Activated naive CD8-positive, alpha-beta T cell treated with anti-CD3 and anti-CD28 coated beads, Interleukin-2, amount 50 U/mL, for 16 hours (primary cell): ENCODE measurements at regions not wholly inside any gene's neighbourhood (a gene's known extent, or its start where the extent isn't known, plus 50 kb on each side); places are given as distances from the start of the nearest gene placed in this dataset.

Source experiments
- DNase-seq: peaks from one replicate; pipeline ENCODE4 v3.0.0-alpha.2; 2020; ENCODE audit warnings: low read depth, low spot score

GRCh38 chr11:128040603-128041002 is 546.8 kb downstream of the ETS1 start:
- DNase-seq: no peak

- DNase-seq: peak; percentile 48
These were observed 548.0 kb downstream of the ETS1 start for GRCh38 chr11:128039140-128040021.

- DNase-seq: no peak
These were observed 550.7 kb downstream of the ETS1 start for GRCh38 chr11:128036556-128037093.

DNA sequence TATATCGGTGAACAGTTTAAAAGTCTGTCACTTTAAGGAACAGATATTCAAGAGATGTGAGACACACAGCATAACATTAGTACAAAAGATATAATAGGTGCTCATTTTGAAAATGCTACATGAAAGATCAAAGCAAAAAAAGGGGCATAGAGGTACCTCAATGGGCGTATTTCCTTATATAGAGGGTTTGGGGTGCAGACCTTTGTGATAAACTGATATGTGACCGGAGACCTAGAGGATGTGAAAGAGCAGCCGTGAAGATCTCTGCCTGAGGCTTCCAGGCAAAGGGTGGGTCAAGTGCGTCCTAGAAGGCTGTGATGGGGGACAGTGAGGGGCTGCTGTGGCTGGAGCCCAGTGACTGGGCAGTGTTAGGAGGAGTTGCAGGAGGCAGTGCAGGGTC is 551.4 kb downstream of the ETS1 start:
- DNase-seq: no peak

GRCh38 chr11:128031538-128032134 is 555.7 kb downstream of the ETS1 start:
- peak; percentile 15 for DNase-seq

DNA sequence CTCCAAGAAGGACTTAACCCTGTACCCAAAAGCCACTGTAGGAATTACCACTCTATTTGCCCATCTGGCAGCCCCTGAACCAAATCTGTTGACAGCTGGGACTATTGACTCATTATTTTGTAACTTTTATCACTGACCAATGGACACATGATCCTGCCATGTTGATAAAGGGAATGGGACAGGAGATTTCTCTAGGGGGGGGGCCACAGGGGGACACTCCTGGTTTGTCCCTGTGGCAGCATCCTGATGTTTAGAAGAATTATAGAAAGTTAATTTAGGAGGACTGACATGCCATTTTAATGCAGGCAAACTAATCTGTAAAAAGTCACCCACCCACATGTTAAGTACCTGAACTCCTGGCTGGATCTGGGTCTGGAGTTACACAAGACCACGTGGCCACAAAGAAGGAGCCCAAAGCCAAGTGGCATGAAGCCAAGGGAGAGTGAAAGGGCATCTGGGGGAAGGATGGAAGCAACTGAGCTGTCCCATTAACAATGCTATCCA is 558.1 kb downstream of the ETS1 start:
- DNase-seq: no peak

- DNase-seq: no peak
These were observed 560.8 kb downstream of the ETS1 start for GRCh38 chr11:128026596-128026995.

DNA sequence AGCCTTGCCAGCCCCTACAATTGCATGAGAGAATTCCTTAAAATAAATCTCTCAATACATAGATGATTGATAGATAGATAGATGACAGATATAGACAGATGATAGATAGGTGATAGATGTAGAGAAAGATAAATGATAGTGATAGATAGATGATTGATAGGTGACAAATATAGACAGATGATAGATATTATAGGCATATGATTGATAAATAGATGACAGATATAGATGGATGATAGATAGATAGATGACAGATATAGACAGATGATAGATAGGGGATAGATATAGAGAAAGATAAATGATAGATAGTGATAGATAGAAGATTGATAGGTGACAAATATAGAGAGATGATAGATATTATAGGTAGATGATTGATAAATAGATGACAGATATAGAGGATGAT is 564.6 kb downstream of the ETS1 start:
- DNase-seq: no peak

DNA sequence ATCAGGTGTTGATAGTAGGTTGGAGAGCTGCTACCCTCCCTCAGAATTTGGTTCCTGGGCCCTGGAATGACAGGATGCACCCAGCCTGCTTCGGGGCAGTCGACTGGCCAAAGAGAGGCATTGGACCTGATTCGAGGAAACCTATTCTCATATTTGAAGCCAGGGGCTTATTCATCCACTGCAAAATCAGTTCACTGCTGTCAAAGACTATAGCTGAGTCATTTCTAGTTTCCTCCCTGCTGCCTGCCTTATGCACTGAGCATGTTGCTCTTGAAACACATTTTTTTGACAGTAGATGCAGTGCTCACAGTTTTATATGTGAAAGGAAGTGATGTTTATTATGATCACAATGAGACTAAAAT is 565.4 kb downstream of the ETS1 start:
- no peak for DNase-seq

DNA sequence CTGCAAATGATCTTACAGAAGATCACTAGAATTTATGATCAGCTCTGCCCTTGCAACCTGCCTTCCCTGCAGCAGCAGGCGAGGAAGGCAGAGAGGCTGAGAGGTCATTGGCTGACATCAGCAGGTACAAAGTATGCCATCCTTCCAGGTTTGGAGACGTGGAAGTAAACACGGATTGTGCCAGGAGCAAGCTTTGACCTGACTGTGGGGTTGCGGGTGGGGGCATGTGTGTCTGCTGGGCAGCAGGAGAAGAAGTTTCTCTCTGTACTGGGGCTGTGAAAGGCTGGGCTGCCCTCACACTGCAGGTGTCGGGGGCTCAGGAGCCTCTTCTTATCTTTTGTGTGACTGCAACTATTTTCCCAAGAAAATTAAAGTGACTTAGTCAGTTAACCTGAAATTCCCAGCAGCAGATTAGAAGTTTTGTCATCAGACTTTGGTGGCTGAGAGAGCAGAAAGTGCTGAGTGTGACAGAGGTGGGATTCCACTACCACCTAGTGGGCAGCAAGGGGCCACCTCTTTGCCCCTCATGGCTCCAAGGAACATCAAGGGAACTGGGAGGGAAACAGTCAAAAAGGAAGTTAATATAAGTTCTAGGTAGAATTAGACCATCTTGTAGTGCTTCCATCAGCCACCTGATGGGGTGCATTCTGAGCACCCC is 565.9 kb downstream of the ETS1 start:
- DNase-seq: no peak

- DNase-seq: no peak
These were observed 568.7 kb downstream of the ETS1 start for GRCh38 chr11:128018692-128019091.

DNA sequence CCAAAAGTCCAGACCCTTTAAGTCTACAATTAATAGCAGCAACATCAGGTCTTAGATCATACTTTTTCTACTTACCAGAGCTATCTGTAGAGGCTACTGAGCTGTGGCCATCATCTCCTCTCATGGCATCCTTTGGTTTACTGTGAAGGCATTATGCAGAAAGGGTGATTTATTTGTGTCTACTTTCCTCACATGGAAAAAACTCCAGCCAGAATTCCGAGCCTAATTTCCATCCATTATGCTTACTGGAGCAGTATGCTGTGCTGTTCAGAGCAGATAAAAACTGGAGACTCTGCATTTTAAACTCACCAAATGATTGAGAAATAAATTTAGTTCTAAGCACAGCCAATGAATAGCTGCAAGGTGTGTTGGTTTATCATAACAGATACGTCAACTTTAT is 581.8 kb downstream of the ETS1 start:
- DNase-seq: no peak

- DNase-seq: no peak
These were observed 588.9 kb downstream of the ETS1 start for GRCh38 chr11:127998421-127998820.

DNA sequence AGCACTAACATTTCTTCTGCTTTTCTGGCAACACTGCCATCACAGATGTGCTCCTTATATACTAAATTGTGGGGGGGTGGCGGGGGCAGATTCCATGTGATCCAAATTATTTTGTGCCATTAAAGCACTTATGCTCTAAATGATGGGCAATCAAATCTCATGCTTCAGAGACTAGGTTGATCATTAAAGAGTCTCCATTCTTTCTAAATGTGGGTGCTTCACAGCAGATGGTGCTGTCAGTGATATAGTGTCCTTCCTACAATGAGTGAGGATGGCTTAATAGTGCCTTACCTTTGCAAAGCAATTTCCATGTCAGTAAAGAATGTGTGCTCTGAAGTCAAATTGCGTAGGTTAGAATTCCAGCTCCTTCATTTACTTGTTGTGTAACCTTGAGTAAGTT is 589.8 kb downstream of the ETS1 start:
- DNase-seq: no peak

GRCh38 chr11:127996825-127997224 is 590.5 kb downstream of the ETS1 start:
- no peak for DNase-seq

- no peak for DNase-seq
These were observed 591.4 kb downstream of the ETS1 start for GRCh38 chr11:127995921-127996320.

- no peak for DNase-seq
These were observed 592.6 kb downstream of the ETS1 start for GRCh38 chr11:127994736-127995135.

DNA sequence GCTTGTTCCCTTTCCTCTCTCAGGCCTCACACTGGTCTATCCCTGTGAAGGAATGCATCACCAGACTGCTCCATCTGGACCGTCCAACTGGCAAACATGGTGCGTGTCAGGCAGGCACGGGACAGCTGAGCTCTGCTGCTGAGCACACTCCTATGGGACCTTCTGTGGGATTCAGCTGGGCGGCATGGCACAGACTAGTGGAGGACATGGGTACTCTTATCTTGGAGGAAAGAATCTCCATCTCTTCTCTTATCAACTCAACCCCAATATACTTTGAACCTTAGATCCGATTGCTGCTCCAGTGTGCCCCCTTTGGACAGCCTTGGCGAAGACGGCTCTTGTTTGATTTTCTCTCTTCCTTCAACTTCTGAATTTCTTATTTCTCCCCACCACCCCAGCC is 593.6 kb downstream of the ETS1 start:
- no peak for DNase-seq

GRCh38 chr11:127993281-127993680 is 594.1 kb downstream of the ETS1 start:
- DNase-seq: no peak

DNA sequence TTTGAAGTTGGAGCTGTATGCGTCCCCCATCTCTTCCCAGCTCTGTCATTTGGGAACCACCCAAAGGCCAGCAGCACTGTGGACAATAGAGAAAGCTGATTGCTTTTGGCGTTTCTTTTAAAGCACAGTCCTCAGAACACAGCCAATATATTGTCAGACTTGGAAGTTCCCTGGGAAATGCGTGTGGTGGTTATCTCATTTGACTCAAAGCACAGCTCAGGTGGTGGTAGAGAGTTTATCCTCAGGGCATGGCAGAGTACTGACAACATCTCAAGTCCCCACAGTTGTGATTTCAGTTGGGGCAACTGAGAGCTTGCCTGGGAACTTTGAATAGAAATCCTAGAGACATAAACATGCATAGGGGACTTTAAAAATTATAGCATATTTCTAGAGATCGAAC is 601.3 kb downstream of the ETS1 start:
- DNase-seq: no peak

GRCh38 chr11:127972816-127973215 is 614.5 kb downstream of the ETS1 start:
- DNase-seq: no peak

DNA sequence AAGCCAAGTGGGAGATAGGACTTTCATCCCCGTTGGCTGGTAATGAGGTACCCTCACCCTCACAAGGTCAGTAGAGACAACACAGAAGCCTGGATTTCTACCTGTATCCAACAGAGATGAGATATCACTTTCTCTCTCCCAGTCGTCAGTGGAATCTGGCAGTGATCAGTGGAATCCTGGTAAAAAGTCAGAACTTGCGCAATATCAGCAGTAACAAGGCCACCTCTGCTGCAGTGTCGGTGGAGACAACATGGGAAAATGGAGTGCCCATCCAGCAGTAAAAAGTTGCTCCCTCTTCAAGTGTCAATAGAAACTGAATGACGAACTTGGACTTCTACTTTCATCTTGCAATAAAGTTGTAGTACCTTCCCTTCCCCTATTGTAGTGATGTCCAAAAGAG is 615.9 kb downstream of the ETS1 start:
- no peak for DNase-seq
